HG03139 (cell line): ENCODE measurements at regions not wholly inside any gene's neighbourhood (a gene's known extent, or its start where the extent isn't known, plus 50 kb on each side); places are given as distances from the start of the nearest gene placed in this dataset.

ENCODE experiments used
- ATAC-seq: cut with Tn5 transposase; IDR thresholded peaks from one replicate; pipeline ENCODE4 v1.9.1; 2021; ENCODE audit not compliant: unreplicated experiment

- ATAC-seq, result no peak
These were observed 136.5 kb upstream of the CCND2 start for GRCh38 chr12:4137015-4137414.

GRCh38 chr12:4135919-4136605 is 137.5 kb upstream of the CCND2 start:
- no peak for ATAC-seq

GRCh38 chr12:4134448-4135263 is 138.9 kb upstream of the CCND2 start:
- ATAC-seq, result no peak

DNA sequence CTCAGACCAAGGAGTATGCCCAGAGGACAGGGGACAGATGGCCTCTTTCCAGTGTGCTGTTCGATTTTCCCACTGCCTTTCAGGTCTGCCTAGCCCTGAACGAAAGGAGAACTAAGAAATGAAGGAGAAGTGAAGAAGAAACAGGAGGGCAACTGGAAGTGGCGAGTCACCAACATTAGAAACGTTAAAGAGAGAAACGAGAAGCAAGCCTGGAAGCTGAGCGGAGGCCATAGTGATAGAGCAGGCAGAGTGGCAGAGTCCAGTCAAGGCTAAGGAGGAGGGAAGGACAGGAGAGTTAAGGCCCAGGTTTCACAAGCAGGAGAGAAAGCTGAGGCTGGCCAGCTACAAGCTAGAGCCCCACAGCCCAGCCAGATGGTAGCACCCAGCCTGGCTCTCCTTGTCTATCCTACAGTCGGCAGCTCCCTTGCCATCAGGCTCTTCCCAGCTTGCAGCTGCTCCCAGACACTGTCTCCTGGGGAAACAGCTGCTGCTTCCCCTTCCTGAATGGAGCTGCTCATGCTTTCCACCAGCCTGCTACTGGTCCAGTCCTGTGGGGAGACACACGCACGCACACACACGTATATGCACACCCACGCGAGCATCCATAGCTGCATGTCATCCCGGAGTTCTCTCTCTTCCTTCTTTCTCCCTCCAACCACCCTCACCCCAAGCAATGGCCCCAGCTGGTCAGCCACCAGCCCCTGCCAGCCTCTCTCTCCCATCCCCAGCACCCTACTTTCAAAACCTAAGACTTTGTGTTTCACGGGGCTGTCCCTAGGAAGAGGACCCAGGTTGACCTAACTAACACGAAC is 139.7 kb upstream of the CCND2 start:
- ATAC-seq, result no peak

DNA sequence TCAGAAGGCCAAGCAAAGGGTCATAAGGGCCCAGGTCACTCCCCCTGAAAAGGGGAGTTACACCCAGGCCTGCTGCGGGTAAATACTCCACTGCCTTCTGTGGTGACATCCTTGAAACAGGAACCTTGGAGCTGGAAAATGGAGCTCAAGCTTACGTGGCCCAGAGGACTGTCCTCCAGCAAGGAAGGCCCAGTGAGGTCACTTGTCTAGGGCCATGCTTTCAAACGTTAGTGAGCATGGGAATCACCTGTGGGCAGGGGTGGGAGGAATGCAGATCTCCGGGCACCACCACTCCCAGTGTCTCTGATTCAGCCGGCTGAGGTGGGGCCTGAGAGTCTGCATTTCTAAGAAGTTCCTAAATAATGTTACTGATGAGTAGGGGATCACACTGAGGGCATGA is 140.5 kb upstream of the CCND2 start:
- no peak for ATAC-seq

DNA sequence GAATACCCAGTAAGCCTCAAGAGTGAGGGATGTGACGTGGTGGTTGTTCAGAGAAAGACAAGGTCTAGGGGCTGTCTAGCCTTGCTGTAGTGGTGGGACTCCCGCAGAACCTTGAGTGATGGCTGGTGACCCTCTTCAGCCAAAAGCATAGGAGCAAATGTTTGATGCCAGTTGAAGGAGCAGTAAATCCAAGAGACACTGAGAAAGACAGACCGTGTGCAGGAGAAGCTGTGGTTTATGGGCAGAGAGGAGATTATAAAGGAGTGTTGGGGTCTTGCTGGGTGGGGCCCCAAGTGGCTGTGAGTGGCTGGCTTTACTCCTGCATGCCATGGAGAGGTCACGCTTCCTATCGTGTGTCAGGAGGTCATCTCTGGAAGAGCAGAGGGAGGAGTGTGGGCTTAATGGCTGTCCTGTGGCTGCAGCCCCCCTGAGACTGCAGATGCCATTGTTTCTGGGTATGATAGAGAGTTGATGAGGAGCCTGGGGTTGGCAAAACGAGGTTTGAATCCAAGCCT is 152.0 kb upstream of the CCND2 start:
- no peak for ATAC-seq

- no peak for ATAC-seq
These were observed 153.1 kb upstream of the CCND2 start for GRCh38 chr12:4120316-4120917.

- peak; percentile 63 for ATAC-seq
These were observed 154.3 kb upstream of the CCND2 start for GRCh38 chr12:4119157-4119761.

GRCh38 chr12:4118601-4119156 is 154.9 kb upstream of the CCND2 start:
- ATAC-seq, result peak; percentile 26

DNA sequence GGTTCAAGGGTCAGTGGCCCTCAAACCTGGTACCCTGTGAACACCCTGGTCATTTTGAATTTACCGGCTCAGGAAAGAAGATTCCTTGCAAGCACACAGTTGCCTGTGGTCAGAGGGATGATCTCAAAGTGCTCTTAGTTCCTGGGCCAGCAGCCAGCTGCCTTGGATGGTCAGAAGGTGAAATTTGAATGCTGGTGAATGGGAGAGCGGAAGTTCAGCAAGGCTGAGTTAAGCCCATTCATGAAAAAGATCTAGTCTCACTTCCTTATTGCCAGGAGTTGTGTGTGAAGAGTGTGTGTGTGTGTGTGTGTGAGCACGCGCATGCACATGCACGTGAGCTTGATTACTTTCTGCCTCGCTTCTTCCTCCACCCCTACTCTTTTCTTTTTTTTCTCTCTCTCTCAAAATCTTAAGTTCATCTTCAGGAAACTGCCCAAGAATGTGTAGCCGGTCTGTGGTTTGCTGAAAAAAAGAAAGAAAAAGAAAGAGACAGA is 155.5 kb upstream of the CCND2 start:
- ATAC-seq, result peak; percentile 35

- no peak for ATAC-seq
These were observed 156.1 kb upstream of the CCND2 start for GRCh38 chr12:4117386-4118016.

DNA sequence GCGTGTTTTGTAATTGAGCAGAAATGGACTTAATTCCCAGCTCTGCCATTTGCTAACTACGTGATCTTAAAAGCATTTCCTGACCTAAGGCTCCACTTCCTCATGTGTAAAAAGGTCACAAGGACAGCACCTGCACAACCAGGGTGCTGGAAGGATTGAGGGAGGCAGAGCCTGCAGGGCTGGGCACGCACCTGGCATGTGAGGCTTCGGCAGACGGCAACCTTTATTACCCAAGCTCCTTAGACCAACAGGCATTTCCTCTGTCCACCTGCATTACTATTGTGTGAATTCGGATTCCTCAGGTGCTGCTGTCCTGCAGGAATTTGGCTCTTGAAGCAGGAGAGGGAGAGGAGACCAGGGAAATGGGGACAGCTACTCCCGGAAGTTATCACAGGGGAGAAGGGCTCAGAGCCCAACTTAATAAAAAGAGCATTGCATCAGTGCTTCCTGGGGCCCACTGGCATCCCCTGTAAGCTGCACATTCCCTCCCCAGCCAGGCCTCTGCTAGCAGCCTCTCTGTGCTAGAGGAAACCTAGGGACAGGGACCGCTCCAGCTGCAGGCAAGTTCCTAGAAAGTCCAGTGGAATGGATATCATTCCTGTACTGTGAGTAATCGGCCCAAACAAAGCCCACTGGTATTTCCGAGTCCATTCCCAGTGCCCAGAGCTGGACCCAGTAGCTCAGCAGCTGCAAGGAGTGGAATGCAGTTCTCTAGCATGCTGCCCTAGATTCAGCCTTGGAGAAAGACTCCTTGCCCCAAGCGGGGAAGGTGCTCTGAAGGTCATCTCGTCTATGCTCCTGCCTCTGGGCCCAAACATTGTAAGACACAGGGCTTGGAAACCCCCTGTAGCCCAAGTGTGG is 157.1 kb upstream of the CCND2 start:
- no peak for ATAC-seq

DNA sequence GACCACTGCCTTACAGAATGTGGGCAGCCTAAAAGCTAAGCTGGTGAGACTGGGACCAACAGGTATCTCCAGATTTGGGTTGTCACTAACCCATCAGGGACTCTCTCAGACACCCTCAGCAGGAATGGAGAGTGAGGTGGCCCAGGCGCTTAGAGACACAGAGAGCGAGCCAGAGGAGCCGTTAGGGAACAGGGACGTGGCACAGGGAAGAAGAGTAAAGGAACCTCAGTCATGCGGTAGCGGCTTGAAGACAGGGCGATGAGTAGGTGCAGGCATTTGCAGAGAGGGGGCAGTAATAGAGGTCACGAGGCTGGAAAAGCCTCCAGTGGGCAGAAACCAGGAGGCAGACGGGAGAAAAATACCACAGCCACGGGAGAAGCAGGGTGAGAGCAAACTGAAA is 158.0 kb upstream of the CCND2 start:
- no peak for ATAC-seq

GRCh38 chr12:4114986-4115385 is 158.6 kb upstream of the CCND2 start:
- no peak for ATAC-seq

DNA sequence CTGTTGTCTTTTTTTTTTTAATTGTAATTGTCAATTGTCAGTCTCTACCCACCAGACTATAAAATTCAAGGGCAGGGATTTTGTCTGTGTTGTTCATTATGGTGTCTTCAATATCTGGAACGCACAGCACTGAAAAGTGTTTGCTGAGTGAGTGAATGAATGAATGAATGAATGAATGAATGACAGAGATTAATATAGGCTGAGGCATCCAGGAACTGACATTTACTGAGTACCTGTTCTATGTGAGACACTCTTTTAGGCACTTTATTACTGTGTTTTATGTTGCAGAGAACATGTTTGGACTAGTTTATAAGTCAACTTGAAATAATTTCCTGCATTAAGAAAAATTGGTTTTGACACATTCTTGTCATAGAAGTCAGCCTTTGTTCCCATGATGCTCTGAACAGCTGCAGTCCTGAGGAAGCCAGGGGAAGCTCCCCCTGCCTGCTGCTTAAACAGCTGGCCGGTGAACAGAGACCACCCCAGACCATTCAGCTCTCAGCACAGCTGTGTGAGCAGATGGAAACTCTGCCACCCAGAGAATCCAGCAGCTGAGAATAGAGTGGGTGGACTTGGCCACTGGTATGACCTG is 160.7 kb upstream of the CCND2 start:
- no peak for ATAC-seq

DNA sequence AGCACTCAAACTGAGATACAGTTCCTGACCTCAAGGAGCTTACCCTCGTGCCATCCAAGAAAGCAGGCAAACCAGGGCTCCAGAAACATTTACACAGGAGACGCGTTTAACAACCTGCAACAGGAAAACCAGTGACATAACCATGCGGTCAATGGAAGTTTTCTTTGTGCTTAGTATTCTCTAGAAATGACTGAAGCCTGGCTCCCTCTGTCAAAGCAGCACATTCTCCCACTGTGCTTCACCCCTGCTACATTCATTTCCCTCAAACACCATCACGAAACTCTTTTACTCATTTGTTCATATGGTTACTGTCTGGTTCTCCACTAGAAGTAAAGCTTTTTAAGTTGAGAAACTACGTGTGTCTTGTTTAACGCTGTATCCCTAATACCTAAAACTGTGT is 161.3 kb upstream of the CCND2 start:
- ATAC-seq, result no peak

DNA sequence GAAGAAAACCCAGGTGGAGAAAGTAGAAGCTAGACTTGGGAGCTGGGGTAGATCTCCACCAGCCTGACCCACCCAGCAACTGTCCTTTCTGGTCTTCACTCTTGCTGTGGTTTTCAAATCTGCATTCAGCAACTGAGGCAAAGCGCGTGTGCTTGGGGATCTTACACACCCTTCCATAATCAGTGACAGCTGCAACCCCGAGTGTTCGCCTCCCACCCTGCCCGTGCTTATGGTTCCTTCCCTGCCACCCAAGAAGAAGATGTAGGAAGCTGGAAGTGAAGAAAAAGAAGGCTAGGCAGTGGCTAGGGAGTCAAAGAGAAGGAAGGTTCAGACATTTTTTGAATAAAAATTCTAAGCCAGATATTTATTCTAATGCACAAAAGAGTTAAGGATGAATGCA is 162.6 kb upstream of the CCND2 start:
- no peak for ATAC-seq

GRCh38 chr12:4109826-4110225 is 163.7 kb upstream of the CCND2 start:
- no peak for ATAC-seq
